ENCODE measurements at regions not wholly inside any gene's neighbourhood (a gene's known extent, or its start where the extent isn't known, plus 50 kb on each side); places are given as distances from the start of the nearest gene placed in this dataset.

- no peak for TF ChIP-seq CTCF (conservative IDR thresholded peaks at IDR 0.05 in 1 of 2, IDR thresholded peaks at IDR 0.05 in 1 of 2; ENCODE audit: low read depth in 1 of 2, low read length in 2 of 2)
- TF ChIP-seq EZH2 (IDR thresholded peaks at IDR 0.05; ENCODE audit: low read length, missing control alignments) = no peak
Observed at GRCh38 chr1:67564193-67564592, 120.8 kb upstream of the GADD45A start.

Data from fibroblast of lung (primary cell).